MM.1S (cell line): ENCODE measurements at regions not wholly inside any gene's neighbourhood (a gene's known extent, or its start where the extent isn't known, plus 50 kb on each side); places are given as distances from the start of the nearest gene placed in this dataset.

Source experiments
- DNase-seq: peaks from one replicate; pipeline ENCODE4 v3.0.0-alpha.2; 2015
- H2AFZ ChIP-seq: fragments of 300-600 bp; sonication (generic); 2 replicates; pipeline ENCODE4 v1.6.0; 2016; ENCODE audit warnings: antibody characterized with exemption, low read length
- H3F3A ChIP-seq: fragments of 300-600 bp; sonication (generic); 2 replicates; pipeline ENCODE4 v1.6.1; 2016; ENCODE audit warnings: mild to moderate bottlenecking, antibody characterized with exemption, low read length, moderate library complexity, mixed read lengths; ENCODE audit not compliant: insufficient read depth
- H3K27ac ChIP-seq: fragments of 300-600 bp; sonication (generic); 2 replicates; pipeline ENCODE4 v1.5.1; 2016; ENCODE audit warnings: mild to moderate bottlenecking, low read length
- H3K27me3 ChIP-seq: fragments of 300-600 bp; sonication (generic); replicated peaks from 2 replicates; pipeline ENCODE4 v1.6.0; 2016; ENCODE audit warnings: low read length; ENCODE audit not compliant: insufficient read depth
- H3K36me3 ChIP-seq: fragments of 300-600 bp; sonication (generic); replicated peaks from 2 replicates; pipeline ENCODE4 v1.6.1; 2016; ENCODE audit warnings: mild to moderate bottlenecking, low read length, mixed read lengths; ENCODE audit not compliant: insufficient read depth
- H3K4me1 ChIP-seq: fragments of 300-600 bp; sonication (generic); 2 replicates; pipeline ENCODE4 v1.6.1; 2016; ENCODE audit warnings: low read length, mixed read lengths
- H3K4me2 ChIP-seq: fragments of 300-600 bp; sonication (generic); 2 replicates; pipeline ENCODE4 v1.6.0; 2016; ENCODE audit warnings: low read depth, low read length
- H3K4me3 ChIP-seq: fragments of 300-600 bp; sonication (generic); 2 replicates; pipeline ENCODE4 v1.5.1; 2016; ENCODE audit warnings: low read length, mixed read lengths
- H3K79me2 ChIP-seq: fragments of 300-600 bp; sonication (generic); 2 replicates; pipeline ENCODE4 v1.6.1; 2016; ENCODE audit warnings: mixed run types, low read length, mixed read lengths
- H3K9ac ChIP-seq: fragments of 300-600 bp; sonication (generic); 2 replicates; pipeline ENCODE4 v1.6.1; 2016; ENCODE audit warnings: low read length, mixed read lengths
- H3K9me2 ChIP-seq: fragments of 300-600 bp; sonication (generic); replicated peaks from 2 replicates; pipeline ENCODE4 v1.6.1; 2016; ENCODE audit warnings: mild to moderate bottlenecking, low read length, mixed read lengths; ENCODE audit not compliant: insufficient read depth
- H3K9me3 ChIP-seq: fragments of 300-600 bp; sonication (generic); replicated peaks from 2 replicates; pipeline ENCODE4 v1.6.1; 2016; ENCODE audit warnings: mild to moderate bottlenecking, low read length, mixed read lengths; ENCODE audit not compliant: insufficient read depth
- H4K20me1 ChIP-seq: fragments of 300-600 bp; sonication (generic); 2 replicates; pipeline ENCODE4 v1.6.1; 2016; ENCODE audit warnings: mild to moderate bottlenecking, low read length, moderate library complexity, mixed read lengths; ENCODE audit not compliant: insufficient read depth
- CTCF ChIP-seq: fragments of 300-600 bp; sonication (generic); IDR thresholded peaks from 2 replicates; pipeline ENCODE4 v1.5.1; 2016; ENCODE audit warnings: antibody characterized with exemption, low read length, mixed read lengths
- EZH2 ChIP-seq: fragments of 300-600 bp; sonication (generic); optimal IDR thresholded peaks from 2 replicates; pipeline ENCODE3; 2017; ENCODE audit warnings: low read depth, mild to moderate bottlenecking, antibody characterized with exemption, low read length, mixed read lengths
- EZH2phosphoT487 ChIP-seq: fragments of 300-600 bp; sonication (generic); IDR thresholded peaks from 2 replicates; pipeline ENCODE4 v1.6.1; 2018; ENCODE audit warnings: antibody characterized with exemption, low read length

- TF ChIP-seq EZH2 (no peak), EZH2phosphoT487 (no peak), CTCF (no peak)
- Histone ChIP-seq H3K36me3 (no peaks in the 10 kb centered on the region), H3K4me1 (peaks cover 23% of the 10 kb centered on the region), H3K27me3 (no peaks in the 10 kb centered on the region), H3F3A (peaks cover 7% of the 10 kb centered on the region), H3K79me2 (no peaks in the 10 kb centered on the region), H3K9me3 (no peaks in the 10 kb centered on the region), H3K9ac (no peak overlapping the region), H2AFZ (no peak overlapping the region), H3K27ac (no peak overlapping the region), H3K4me2 (peak overlapping the region; percentile 54), H3K4me3 (no peak overlapping the region), H4K20me1 (no peaks in the 10 kb centered on the region), H3K9me2 (no peaks in the 10 kb centered on the region)
- peak; percentile 81 for DNase-seq
Observed at GRCh38 chr1:83508485-83509151, 490.3 kb downstream of the TTLL7 start.

- no peak for TF ChIP-seq EZH2
- no peak for TF ChIP-seq CTCF
- TF ChIP-seq EZH2phosphoT487 = no peak
- Histone ChIP-seq H3K27ac (no peak overlapping the region), H3K79me2 (no peaks in the 10 kb centered on the region), H3F3A (peaks cover 7% of the 10 kb centered on the region), H4K20me1 (no peaks in the 10 kb centered on the region), H3K4me2 (no peak overlapping the region), H2AFZ (no peak overlapping the region), H3K9me3 (no peaks in the 10 kb centered on the region), H3K36me3 (no peaks in the 10 kb centered on the region), H3K9ac (no peak overlapping the region), H3K4me3 (no peak overlapping the region), H3K9me2 (no peaks in the 10 kb centered on the region), H3K4me1 (peaks cover 23% of the 10 kb centered on the region), H3K27me3 (no peaks in the 10 kb centered on the region)
- no peak for DNase-seq
Observed at GRCh38 chr1:83505148-83505547, 493.8 kb downstream of the TTLL7 start.

- H4K20me1 ChIP-seq = no peaks in the 10 kb centered on the region
- no peak for DNase-seq
- no peaks in the 10 kb centered on the region for H3K9me2 ChIP-seq
- H3K79me2 ChIP-seq = no peaks in the 10 kb centered on the region
- H3K36me3 ChIP-seq = no peaks in the 10 kb centered on the region
- H2AFZ ChIP-seq = no peak overlapping the region
- peaks cover 1% of the 10 kb centered on the region; the same call in 1 of the 2 replicates for H3F3A ChIP-seq
- H3K4me1 ChIP-seq = peaks cover 8% of the 10 kb centered on the region
- H3K9ac ChIP-seq = no peak overlapping the region
- no peak overlapping the region for H3K27ac ChIP-seq
- no peaks in the 10 kb centered on the region for H3K9me3 ChIP-seq
- no peaks in the 10 kb centered on the region for H3K27me3 ChIP-seq
- no peak overlapping the region for H3K4me3 ChIP-seq
- TF ChIP-seq EZH2phosphoT487 (no peak), EZH2 (no peak), CTCF (no peak)
- no peak overlapping the region for H3K4me2 ChIP-seq
Observed at GRCh38 chr1:83503153-83503552, 495.8 kb downstream of the TTLL7 start.
